ENCODE measurements at regions not wholly inside any gene's neighbourhood (a gene's known extent, or its start where the extent isn't known, plus 50 kb on each side); places are given as distances from the start of the nearest gene placed in this dataset.
"Not testable (repeated sequence)": the region's sequence is repeated elsewhere in the genome, so short reads cannot be mapped to it uniquely, and the experiment has no call there.

GRCh38 chr1:193451001-193451400, 264.6 kb upstream of the B3GALT2 start:
- DNase-seq (ENCODE audit: low spot score), result no peak
- H3K27ac ChIP-seq, result no peak overlapping the region
- H3K4me3 ChIP-seq, result no peak overlapping the region
- TF ChIP-seq CTCF (IDR thresholded peaks at IDR 0.05), result no peak

GRCh38 chr1:193448682-193449461, 262.5 kb upstream of the B3GALT2 start:
- DNase-seq (ENCODE audit: low spot score), result no peak
- Histone ChIP-seq H3K27ac (no peak overlapping the region), H3K4me3 (no peak overlapping the region)
- TF ChIP-seq CTCF (IDR thresholded peaks at IDR 0.05), result no peak

GRCh38 chr1:193443886-193444285, 257.5 kb upstream of the B3GALT2 start:
- no peak for TF ChIP-seq CTCF (IDR thresholded peaks at IDR 0.05)
- no peak overlapping the region for H3K4me3 ChIP-seq
- no peak overlapping the region for H3K27ac ChIP-seq
- no peak for DNase-seq (ENCODE audit: low spot score)

- no peak for DNase-seq (ENCODE audit: low spot score)
- no peak for TF ChIP-seq CTCF (IDR thresholded peaks at IDR 0.05)
- H3K27ac ChIP-seq, result no peak overlapping the region
- no peak overlapping the region for H3K4me3 ChIP-seq
Measured at GRCh38 chr1:193438771-193439170, 252.4 kb upstream of the B3GALT2 start.

GRCh38 chr1:193438312-193438711, 251.9 kb upstream of the B3GALT2 start:
- TF ChIP-seq CTCF (IDR thresholded peaks at IDR 0.05), result no peak
- no peak overlapping the region for H3K27ac ChIP-seq
- no peak overlapping the region for H3K4me3 ChIP-seq
- DNase-seq (ENCODE audit: low spot score), result no peak

- no peak overlapping the region for H3K4me3 ChIP-seq
- no peak for TF ChIP-seq CTCF (IDR thresholded peaks at IDR 0.05)
Measured at GRCh38 chr1:193437785-193438184, 251.4 kb upstream of the B3GALT2 start.

GRCh38 chr1:193437333-193437732, 250.9 kb upstream of the B3GALT2 start:
- not testable (repeated sequence) for H3K4me3 ChIP-seq; H3K27ac ChIP-seq; DNase-seq (ENCODE audit: low spot score)

More at GRCh38 chr1:193437785-193438184, 251.4 kb upstream of the B3GALT2 start:
- H3K27ac ChIP-seq, result no peak overlapping the region
- DNase-seq (ENCODE audit: low spot score), result no peak
